Heart right ventricle (tissue), 16 donors: ENCODE measurements at regions not wholly inside any gene's neighbourhood (a gene's known extent, or its start where the extent isn't known, plus 50 kb on each side); places are given as distances from the start of the nearest gene placed in this dataset.

Source experiments
- ATAC-seq, 8 donors: fragments of 200-7000 bp; cut with Tn5 transposase; one replicate each; pipeline ENCODE4 v1.9.1; 2020; ENCODE audit warnings: mild to moderate bottlenecking in 8 of 8, moderate library complexity in 8 of 8, moderate number of reproducible peaks in 1 of 8
- DNase-seq, 2 donors: peaks; one replicate each; pipeline ENCODE4 v3.0.0-alpha.2; 2020
- H3K27ac ChIP-seq, 10 donors: fragments of 200-600 bp; sonication (generic) in 2 of 10; one replicate each; pipeline versions ENCODE4 v1.5.0 to v1.8.0; 2020 to 2022; ENCODE audit warnings: mild to moderate bottlenecking in 3 of 10
- H3K27me3 ChIP-seq, 7 donors: fragments of 200-600 bp; one replicate each; pipeline ENCODE4 v1.8.0; 2021 to 2022; ENCODE audit warnings: mild to moderate bottlenecking in 2 of 7
- H3K36me3 ChIP-seq, 9 donors: fragments of 200-600 bp; sonication (generic) in 1 of 9; one replicate each; pipeline versions ENCODE4 v1.5.0 to v1.8.0; 2020 to 2022; ENCODE audit warnings: mild to moderate bottlenecking in 2 of 9
- H3K4me1 ChIP-seq, 9 donors: fragments of 200-600 bp; sonication (generic) in 1 of 9; one replicate each; pipeline versions ENCODE4 v1.5.0 to v1.8.0; 2020 to 2022; ENCODE audit warnings: mild to moderate bottlenecking in 4 of 9
- H3K4me3 ChIP-seq, 10 donors: fragments of 200-600 bp; sonication (generic) in 2 of 10; one replicate each; pipeline versions ENCODE4 v1.5.0 to v1.8.0; 2020 to 2022; ENCODE audit warnings: mild to moderate bottlenecking in 7 of 10, moderate library complexity in 2 of 10
- H3K9me3 ChIP-seq, 11 donors: fragments of 200-600 bp in 10 of 11; sonication (generic) in 2 of 11; one replicate each; pipeline versions ENCODE4 v1.5.0 to v1.8.0; 2013 to 2022; ENCODE audit warnings: mild to moderate bottlenecking in 2 of 11, control low read depth in 1 of 11, moderate library complexity in 1 of 11
- CTCF ChIP-seq, 9 donors: fragments of 200-600 bp; sonication (generic) in 2 of 9; IDR thresholded peaks; one replicate each; pipeline versions ENCODE4 v1.5.0 to v1.8.0; 2021 to 2022; ENCODE audit warnings: antibody characterized with exemption in 9 of 9, mild to moderate bottlenecking in 5 of 9, moderate library complexity in 1 of 9
- WGBS, 2 donors: extraction: QIAGEN DNeasy Blood & Tissue Kit; methylation state at CpG; one replicate each; pipeline ENCODE4 v1.1.7; 2013; ENCODE audit warnings: inconsistent platforms in 1 of 2; 5-methylcytosine and 5-hydroxymethylcytosine counted together
- intact Hi-C, 10 donors: fragments of 100-400 bp; cut with DNase I; formaldehyde crosslinking; loops; one replicate each; pipeline versions ENCODE4 v1.11.1 to v1.14.2; 2022
- donor health status: Arrhythmogenic right ventricular cardiomyopathy.
- donor health status: ischemic (EF 13 %, LVEDD 7.1; RV severe dilation, severe dysfunction).
- donor health status: healthy with polysubstance abuse.
- donor health status: DM: no; HTN: yes; CAD: no.
- donor health status: DM: no; HTN: no; CAD: no.
- donor health status: ischemic (EF 25% LVEDD 6.9; RV normal size, moderate dysfunction).
- donor health status: ischemic (EF 25% LVEDD 5.7; RV mildly dilated, moderate dysfunction).
- donor health status: healthy.
- donor health status: DM: yes; HTN: yes; CAD: no.
- donor health status: Ischemic cardiomyopathy.
- donor health status: ischemic (EF 35%, LVEDD 5.7; RV mildly dilated, moderate dysfunction).
- donor health status: nonischemic (EF 11% LVEDD 7.7; RV severe dilation, severe dysfunction).
- donor health status: DM: yes; HTN: yes; CAD: no.
- donor health status: PGD.
- donor health status: ischemic (EF 29% LVEDD 5.4; RV normal size, mild dysfunction).
- donor health status: nonischemic (EF 23%, LVEDD 6.1; RV moderate dilation, normal function).

DNA sequence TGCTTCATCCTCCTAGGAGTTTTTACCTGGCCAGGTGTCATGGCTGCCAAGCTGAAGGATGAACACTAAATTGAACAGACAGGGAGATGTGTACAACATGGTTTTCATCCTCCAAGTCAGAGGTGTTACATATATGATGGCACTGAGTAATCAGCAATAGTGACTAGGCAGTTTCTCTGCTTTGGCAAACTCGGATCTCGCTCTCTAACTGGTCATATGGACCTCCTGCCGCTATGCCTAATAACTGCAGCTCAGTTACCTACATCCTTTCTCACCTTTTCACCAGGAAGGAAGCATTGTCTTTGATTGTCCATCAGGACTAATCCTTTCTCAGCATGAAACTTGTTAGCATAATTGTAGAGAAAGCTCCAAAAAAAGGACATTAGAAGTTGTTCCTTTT, 175.9 kb upstream of the PLSCR5 start:
- H3K27me3 ChIP-seq: no peaks in the 10 kb centered on the region
- WGBS, 2 donors: 36 to 42% methylated on average over 3 of the region's 3 CpGs
- ATAC-seq (no peak), DNase-seq (no peak)
- H3K4me1 ChIP-seq: no peaks in the 10 kb centered on the region
- no peak for TF ChIP-seq CTCF (IDR thresholded peaks at IDR 0.05)
- H3K4me3 ChIP-seq: no peak overlapping the region
- no peaks in the 10 kb centered on the region for H3K9me3 ChIP-seq
- intact Hi-C loops: no loop called here
- no peaks in the 10 kb centered on the region for H3K36me3 ChIP-seq
- no peak overlapping the region for H3K27ac ChIP-seq

- DNase-seq (no peak), ATAC-seq (no peak)
- no peak overlapping the region for H3K27ac ChIP-seq
- no peaks in the 10 kb centered on the region for H3K27me3 ChIP-seq
- no peaks in the 10 kb centered on the region for H3K4me1 ChIP-seq
- intact Hi-C loops: no loop called here
- no peaks in the 10 kb centered on the region for H3K9me3 ChIP-seq
- no peaks in the 10 kb centered on the region for H3K36me3 ChIP-seq
- WGBS, 2 donors: 89 to 95% methylated on average over 2 of the region's 2 CpGs
- no peak overlapping the region for H3K4me3 ChIP-seq
- no peak for TF ChIP-seq CTCF (IDR thresholded peaks at IDR 0.05)
These were observed 175.1 kb upstream of the PLSCR5 start for GRCh38 chr3:146780251-146780650.

GRCh38 chr3:146777941-146778340, 172.8 kb upstream of the PLSCR5 start:
- no peaks in the 10 kb centered on the region for H3K4me1 ChIP-seq
- no peaks in the 10 kb centered on the region for H3K9me3 ChIP-seq
- ATAC-seq (no peak), DNase-seq (no peak)
- no peaks in the 10 kb centered on the region for H3K27me3 ChIP-seq
- no peaks in the 10 kb centered on the region for H3K36me3 ChIP-seq
- intact Hi-C loops: no loop called here
- no peak overlapping the region for H3K4me3 ChIP-seq
- TF ChIP-seq CTCF (IDR thresholded peaks at IDR 0.05): no peak
- H3K27ac ChIP-seq: no peak overlapping the region

DNA sequence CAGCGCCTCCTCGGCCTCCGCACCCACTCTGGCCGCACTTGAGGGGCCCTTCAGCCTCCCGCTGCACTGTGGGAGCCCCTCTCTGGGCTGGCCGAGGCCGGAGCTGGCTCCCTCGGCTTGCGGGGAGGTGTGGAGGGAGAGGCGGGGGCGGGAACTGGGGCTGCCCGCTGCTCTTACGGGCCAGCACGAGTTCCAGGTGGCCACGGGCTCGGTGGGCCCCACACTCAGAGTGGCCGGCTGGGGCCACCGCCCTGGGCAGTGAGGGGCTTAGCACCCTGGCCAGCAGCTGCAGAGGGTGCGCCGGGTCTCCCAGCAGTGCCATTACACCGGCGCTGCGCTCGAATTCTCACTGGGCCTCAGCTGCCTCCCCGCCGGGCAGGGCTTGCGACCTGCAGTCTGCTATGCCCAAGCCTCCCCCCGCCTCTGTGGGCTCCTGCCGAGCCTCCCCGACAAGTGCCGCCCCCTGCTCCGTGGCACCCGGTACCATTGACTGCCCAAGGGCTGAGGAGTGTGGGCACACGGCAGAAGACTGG, 167.1 kb upstream of the PLSCR5 start:
- Histone ChIP-seq H3K9me3 (peaks cover 0 to 7% (median 0%) of the 10 kb centered on the region in 11 donors), H3K4me3 (no peak overlapping the region), H3K27me3 (no peaks in the 10 kb centered on the region), H3K27ac (no peak overlapping the region), H3K4me1 (no peaks in the 10 kb centered on the region), H3K36me3 (no peaks in the 10 kb centered on the region)
- 95 to 97% methylated on average over 34 of the region's 34 CpGs for WGBS, 2 donors
- DNase-seq (peak in 1 of 2 donors; percentile 5), ATAC-seq (no peak)
- no peak for TF ChIP-seq CTCF (IDR thresholded peaks at IDR 0.05)
- intact Hi-C loops: no loop called here
